K562 (cell line): ENCODE measurements at regions not wholly inside any gene's neighbourhood (a gene's known extent, or its start where the extent isn't known, plus 50 kb on each side); places are given as distances from the start of the nearest gene placed in this dataset.

ENCODE experiments used
- ATAC-seq: fragments of 200-7000 bp; cut with Tn5 transposase; 3 replicates; pipeline ENCODE4 v1.9.1; 2020; ENCODE audit warnings: moderate library complexity
- BruUV-seq: library from RNA; stranded (reverse); fragments of 400-500 nt; replicated peaks from 2 replicates; lab custom pipeline; 2021; lab: Mats Ljungman, UMichigan
- CTCF ChIA-PET: fragments of 300-600 bp; formaldehyde crosslinking; extraction: SDS; loops from one replicate; lab custom pipeline; 2021; ENCODE audit warnings: low intra/inter-chr PET ratio; lab: Yijun Ruan, JAX
- POLR2A ChIA-PET: fragments of 300-600, 350-650 bp; sonication (Branson Sonifier 250); formaldehyde crosslinking; extraction: SDS; loops from one replicate; lab custom pipeline; 2021; ENCODE audit warnings: antibody characterized with exemption, inconsistent platforms; lab: Yijun Ruan, JAX
- DNase-seq, 4 experiments: peaks; one replicate each; pipeline versions ENCODE4 v3.0.0 to v3.0.0-alpha.2; 2011 to 2018; ENCODE audit warnings: low spot score in 3 of 4, mixed read lengths in 3 of 4; ENCODE audit errors: extremely low read depth in 1 of 4
- FAIRE-seq: peaks from 2 replicates; lab custom pipeline; 2011; peaks lifted over from hg19 to GRCh38; lab: Jason Lieb, UNC
- H2AFZ ChIP-seq: 2 replicates; pipeline ENCODE4 v1.6.0; 2011; ENCODE audit warnings: low read depth, low read length, control low read depth, inconsistent platforms
- H3K27ac ChIP-seq: fragments of 200-600 bp; 3 replicates; pipeline ENCODE4 v1.8.0; 2011; ENCODE audit warnings: low read depth, mild to moderate bottlenecking, control low read depth, inconsistent platforms, low read length, moderate library complexity, mixed read lengths; ENCODE audit errors: extremely low read depth
- H3K27me3 ChIP-seq, 2 experiments: fragments of 300-600 bp in 1 of 2; 2 replicates in 1 of 2; 3 replicates in 1 of 2; pipeline versions ENCODE4 v1.6.0 to v1.8.0; 2011; ENCODE audit warnings: inconsistent platforms in 2 of 2, low read length in 2 of 2, mild to moderate bottlenecking in 1 of 2, mixed read lengths in 1 of 2, moderate library complexity in 1 of 2; ENCODE audit not compliant: control insufficient read depth in 2 of 2, insufficient read depth in 2 of 2
- H3K36me3 ChIP-seq: fragments of 300-600 bp; 3 replicates; pipeline ENCODE4 v1.8.0; 2011; ENCODE audit warnings: mild to moderate bottlenecking, low read length, inconsistent platforms; ENCODE audit not compliant: control insufficient read depth, insufficient read depth
- H3K4me1 ChIP-seq, 2 experiments: fragments of 200-600 bp in 1 of 2; replicated peaks in 1 of 2; 2 replicates in 1 of 2; 3 replicates in 1 of 2; pipeline versions ENCODE4 v1.5.1 to v1.8.0; 2011; ENCODE audit warnings: inconsistent platforms in 2 of 2, low read length in 2 of 2, mild to moderate bottlenecking in 1 of 2, mixed read lengths in 1 of 2, moderate library complexity in 1 of 2; ENCODE audit not compliant: control insufficient read depth in 2 of 2, insufficient read depth in 2 of 2
- H3K4me2 ChIP-seq: 2 replicates; pipeline ENCODE4 v1.6.1; 2011; ENCODE audit warnings: low read length, control low read depth, inconsistent platforms, mixed read lengths; ENCODE audit not compliant: insufficient read depth
- H3K4me3 ChIP-seq: fragments of 200-600 bp; sonication (generic), shearing (Covaris generic); 2 replicates; pipeline ENCODE4 v1.5.1; 2016; ENCODE audit warnings: control low read depth, inconsistent platforms
- H3K79me2 ChIP-seq: fragments of 200-600 bp; 3 replicates; pipeline ENCODE4 v1.8.0; 2011; ENCODE audit warnings: low read length, inconsistent platforms; ENCODE audit not compliant: control insufficient read depth, insufficient read depth
- H3K9ac ChIP-seq, 2 experiments: 2 replicates each; pipeline versions ENCODE4 v1.6.0 to v1.6.1; 2011; ENCODE audit warnings: low read depth in 2 of 2, low read length in 2 of 2, control low read depth in 1 of 2, inconsistent platforms in 1 of 2, mild to moderate bottlenecking in 1 of 2, mixed read lengths in 1 of 2; ENCODE audit not compliant: insufficient read depth in 1 of 2
- H3K9me1 ChIP-seq: one replicate; pipeline ENCODE4 v1.6.0; 2011; ENCODE audit warnings: inconsistent platforms, mild to moderate bottlenecking, low read length, moderate library complexity; ENCODE audit not compliant: control insufficient read depth, insufficient read depth
- H3K9me3 ChIP-seq: replicated peaks from 2 replicates; pipeline ENCODE4 v1.5.1; 2011; ENCODE audit warnings: low read depth, low read length, inconsistent platforms; ENCODE audit not compliant: control insufficient read depth, insufficient read depth
- H4K20me1 ChIP-seq: replicated peaks from 2 replicates; pipeline ENCODE4 v1.6.1; 2011; ENCODE audit warnings: low read length, inconsistent platforms, mixed read lengths; ENCODE audit not compliant: control insufficient read depth, insufficient read depth
- CBX2 ChIP-seq: fragments of 200-600 bp; sonication (generic); IDR thresholded peaks from one replicate; pipeline ENCODE4 v1.6.1; 2012; ENCODE audit warnings: mild to moderate bottlenecking, low read length, inconsistent platforms; ENCODE audit not compliant: insufficient read depth, poor library complexity, severe bottlenecking
- HDAC8 ChIP-seq: fragments of 450-650 bp; IDR thresholded peaks from 2 replicates; pipeline ENCODE4 v1.6.1; 2016; ENCODE audit warnings: mild to moderate bottlenecking, missing genetic modification characterization, moderate library complexity, missing compliant biosample characterization
- KLF13 ChIP-seq: fragments of 450-650 bp; IDR thresholded peaks from 2 replicates; pipeline ENCODE4 v1.6.1; 2016; ENCODE audit warnings: missing genetic modification characterization, low read depth, mild to moderate bottlenecking, missing compliant biosample characterization, moderate library complexity, borderline replicate concordance
- MAFG ChIP-seq: fragments of 450-650 bp; conservative IDR thresholded peaks from 2 replicates; pipeline ENCODE4 v1.6.1; 2016; ENCODE audit warnings: missing genetic modification characterization, missing compliant biosample characterization
- NFYB ChIP-seq: IDR thresholded peaks from 2 replicates; pipeline ENCODE4 v1.6.1; 2011; ENCODE audit warnings: mild to moderate bottlenecking, moderate library complexity; ENCODE audit not compliant: insufficient read length; ENCODE audit errors: extremely low read depth
- RAD51 ChIP-seq: fragments of 450-650 bp; IDR thresholded peaks from 2 replicates; pipeline ENCODE4 v1.7.1; 2016; ENCODE audit warnings: low read depth, mild to moderate bottlenecking, borderline replicate concordance
- ZNF217 ChIP-seq: sonication (generic); formaldehyde crosslinking; IDR thresholded peaks from 2 replicates; pipeline ENCODE4 v1.8.0; 2022; ENCODE audit warnings: mild to moderate bottlenecking, missing genetic modification reagents
- WGBS: fragments of 100-300 bp; shearing (Covaris generic); methylation state at CpG from one replicate; pipeline ENCODE4 v1.1.6; 2016; ENCODE audit warnings: low coverage, mixed read lengths; ENCODE audit not compliant: insufficient coverage; ENCODE audit errors: missing lambda C conversion rate; 5-methylcytosine and 5-hydroxymethylcytosine counted together
- in situ Hi-C: fragments of 300-500 bp; cut with MboI; formaldehyde crosslinking; loops from 4 replicates; pipeline ENCODE4 v1.15.0; 2018; ENCODE audit warnings: inconsistent platforms, mixed read lengths
- intact Hi-C: fragments of 100-400 bp; cut with micrococcal nuclease; formaldehyde crosslinking; loops from 2 replicates; pipeline ENCODE4 v1.14.2; 2022
- TF ChIP-seq, protein P1 (sequence below): sonication (generic); formaldehyde crosslinking; IDR thresholded peaks from 2 replicates; pipeline ENCODE4 v1.5.0; 2020; ENCODE audit warnings: missing genetic modification reagents

DNA sequence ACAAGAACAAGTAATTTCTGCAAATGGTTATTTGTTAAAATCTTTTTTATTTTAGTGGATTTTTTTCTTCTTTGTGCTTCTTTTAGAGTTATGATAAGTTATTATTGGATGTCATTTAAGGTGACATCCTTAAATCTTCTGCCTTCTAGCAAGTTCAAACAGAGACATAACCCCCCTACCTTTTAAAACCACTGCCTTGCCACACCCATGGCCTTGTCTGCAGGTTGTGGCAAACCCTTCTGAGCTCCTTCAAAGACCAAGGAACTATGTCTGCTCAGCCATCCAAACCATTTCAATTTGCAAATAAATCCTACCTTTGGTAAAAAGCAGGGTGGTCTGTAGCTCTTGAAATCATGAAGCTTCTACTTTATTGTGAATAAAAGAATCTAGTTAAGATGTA lies 241.6 kb downstream of the FAM76B start:
- no TSS peak for BruUV-seq
- no peaks in the 10 kb centered on the region for H3K9me1 ChIP-seq
- ChIA-PET POLR2A (interaction anchor here (0.9 to 1.6 kb wide), 3 partner anchors 16 to 92 kb away, joined by 3 to 4 read pairs (median 3); no protein-coding TSS in a partner anchor), CTCF (no interaction called here)
- H3K9ac ChIP-seq = no peak overlapping the region
- H4K20me1 ChIP-seq = no peaks in the 10 kb centered on the region
- in situ Hi-C loops = no loop called here
- peaks cover 3 to 34% of the 10 kb centered on the region in 2 experiments; a peak in 3 of 5 replicates for H3K4me1 ChIP-seq
- DNase-seq (no peak), ATAC-seq (no peak), FAIRE-seq (peak; percentile 6)
- no peak overlapping the region for H2AFZ ChIP-seq
- H3K27me3 ChIP-seq = peaks cover 0 to 4% of the 10 kb centered on the region in 2 experiments; a peak in 1 of 5 replicates
- no peak overlapping the region for H3K4me2 ChIP-seq
- no peak overlapping the region for H3K4me3 ChIP-seq
- no peaks in the 10 kb centered on the region for H3K79me2 ChIP-seq
- H3K9me3 ChIP-seq = no peaks in the 10 kb centered on the region
- H3K36me3 ChIP-seq = no peaks in the 10 kb centered on the region
- intact Hi-C loops = loop anchor here (10.0 kb wide), 1 partner anchor 157 kb away; no protein-coding TSS in a partner anchor
- no peak for TF ChIP-seq RAD51
- no peak for TF ChIP-seq CBX2
- no peak for TF ChIP-seq KLF13 (tag)
- TF ChIP-seq ZNF217 (CRISPR knock-in tag) = no peak
- TF ChIP-seq HDAC8 (tag) = no peak
- TF ChIP-seq MAFG (tag) = no peak
- no peak overlapping the region for H3K27ac ChIP-seq

GRCh38 chr11:95547186-95547585 lies 242.4 kb downstream of the FAM76B start:
- CTCF ChIA-PET = no interaction called here
- FAIRE-seq = no peak
- no peak overlapping the region for H3K9ac ChIP-seq

More at GRCh38 chr11:95547186-95547585, 242.4 kb downstream of the FAM76B start:
- 11% methylated on average over 2 of the region's 2 CpGs for WGBS
- in situ Hi-C loops (no loop called here), intact Hi-C loops (loop anchor here (10.0 kb wide), 1 partner anchor 158 kb away; no protein-coding TSS in a partner anchor)
- no peak overlapping the region for H3K27ac ChIP-seq
- H3K36me3 ChIP-seq = no peaks in the 10 kb centered on the region
- no peak overlapping the region for H3K4me3 ChIP-seq
- ATAC-seq = no peak
- POLR2A ChIA-PET = interaction anchor here (1.6 kb wide), 1 partner anchor 17 kb away, joined by 4 read pairs; no protein-coding TSS in a partner anchor
- TF ChIP-seq NFYB = peak; percentile 29
- TF ChIP-seq, protein P1, sequence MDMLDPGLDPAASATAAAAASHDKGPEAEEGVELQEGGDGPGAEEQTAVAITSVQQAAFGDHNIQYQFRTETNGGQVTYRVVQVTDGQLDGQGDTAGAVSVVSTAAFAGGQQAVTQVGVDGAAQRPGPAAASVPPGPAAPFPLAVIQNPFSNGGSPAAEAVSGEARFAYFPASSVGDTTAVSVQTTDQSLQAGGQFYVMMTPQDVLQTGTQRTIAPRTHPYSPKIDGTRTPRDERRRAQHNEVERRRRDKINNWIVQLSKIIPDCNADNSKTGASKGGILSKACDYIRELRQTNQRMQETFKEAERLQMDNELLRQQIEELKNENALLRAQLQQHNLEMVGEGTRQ (CRISPR knock-in tag) = no peak
- no peaks in the 10 kb centered on the region for H3K79me2 ChIP-seq
- peak overlapping the region; percentile 48 for H2AFZ ChIP-seq
- H3K9me3 ChIP-seq = no peaks in the 10 kb centered on the region
- no peak for DNase-seq
- H3K4me2 ChIP-seq = no peak overlapping the region; the same call in 1 of the 2 replicates
- peaks cover 3 to 41% of the 10 kb centered on the region in 2 experiments; a peak in 3 of 5 replicates for H3K4me1 ChIP-seq
- BruUV-seq = no TSS peak
- H4K20me1 ChIP-seq = no peaks in the 10 kb centered on the region
- H3K9me1 ChIP-seq = no peaks in the 10 kb centered on the region
- H3K27me3 ChIP-seq = peaks cover 0 to 4% of the 10 kb centered on the region in 2 experiments; a peak in 1 of 5 replicates
